Progenitor cell of endocrine pancreas (in vitro differentiated cells): ENCODE measurements at regions not wholly inside any gene's neighbourhood (a gene's known extent, or its start where the extent isn't known, plus 50 kb on each side); places are given as distances from the start of the nearest gene placed in this dataset.

Source experiments
- DNase-seq: peaks from one replicate; pipeline ENCODE4 v3.0.0; 2021; ENCODE audit warnings: low spot score; ENCODE audit not compliant: unreplicated experiment
- H3K27ac Mint-ChIP-seq: 2 replicates; pipeline ENCODE4 v1.8.0; 2021; ENCODE audit warnings: mild to moderate bottlenecking, moderate library complexity, mixed read lengths
- H3K27me3 Mint-ChIP-seq: 2 replicates; pipeline ENCODE4 v1.8.0; 2021; ENCODE audit warnings: mixed read lengths
- H3K36me3 Mint-ChIP-seq: 2 replicates; pipeline ENCODE4 v1.8.0; 2022; ENCODE audit warnings: mixed read lengths; ENCODE audit not compliant: insufficient read depth
- H3K4me1 Mint-ChIP-seq: 2 replicates; pipeline ENCODE4 v1.8.0; 2021; ENCODE audit warnings: low read depth, mixed read lengths
- H3K4me3 Mint-ChIP-seq: 2 replicates; pipeline ENCODE4 v1.8.0; 2021; ENCODE audit warnings: low read depth, mild to moderate bottlenecking, moderate library complexity, mixed read lengths
- H3K9me3 Mint-ChIP-seq: 2 replicates; pipeline ENCODE4 v1.8.0; 2021; ENCODE audit warnings: low read depth, mixed read lengths
- TF ChIP-seq, protein P1 (sequence below): fragments of 200-600 bp; sonication (generic); IDR thresholded peaks from one replicate; pipeline ENCODE4 v1.5.0; 2021; ENCODE audit warnings: antibody characterized with exemption, mild to moderate bottlenecking; ENCODE audit not compliant: unreplicated experiment

DNA sequence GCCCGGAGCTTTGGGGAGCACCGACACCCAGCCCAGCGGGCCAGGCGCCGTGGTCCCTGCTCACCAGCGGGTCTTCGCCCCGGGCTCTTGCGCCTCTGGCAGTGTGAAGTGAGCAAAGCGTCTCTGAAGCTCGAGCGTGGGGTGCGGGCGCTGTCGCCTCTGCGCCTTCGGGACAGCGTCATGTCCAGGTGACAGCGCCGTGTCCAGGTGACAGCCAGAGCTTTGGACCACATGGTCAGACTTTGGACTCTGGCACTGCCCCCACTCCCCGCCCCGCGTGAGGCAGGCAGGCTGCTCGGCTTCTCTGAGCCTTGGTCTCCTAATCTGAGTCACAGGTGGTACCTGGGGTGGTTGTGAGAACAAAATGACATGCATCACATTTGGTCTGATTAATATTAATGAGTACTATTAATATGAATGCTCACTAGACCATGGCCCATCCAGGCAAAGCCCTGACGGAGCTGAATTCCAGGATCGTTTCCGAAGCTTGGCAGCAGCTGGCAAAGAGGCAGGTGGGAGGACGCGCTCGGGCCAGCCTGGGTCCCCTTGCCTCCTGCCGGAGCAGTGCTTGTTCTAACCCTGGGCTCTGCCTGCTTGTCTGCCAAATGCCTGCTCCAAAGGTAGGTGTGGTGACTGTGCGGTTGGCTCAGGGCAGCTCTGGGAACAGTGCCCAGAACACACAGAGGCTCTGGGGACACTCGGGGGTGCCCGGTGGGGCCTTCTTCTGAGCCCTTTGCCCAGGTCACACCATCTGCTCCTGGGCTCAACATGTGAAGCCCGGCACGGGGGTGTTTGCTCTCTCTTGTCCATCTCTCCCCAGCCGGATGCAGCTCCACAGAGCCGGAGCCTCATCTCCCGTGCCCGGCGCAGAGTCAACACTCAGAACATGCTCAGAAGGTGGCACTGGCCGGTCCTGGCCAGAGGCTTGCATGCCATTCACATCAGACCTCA is 157.1 kb downstream of the OLFM1 start:
- Mint-ChIP-seq H3K4me3 (no peak overlapping the region), H3K36me3 (no peaks in the 10 kb centered on the region), H3K4me1 (peaks cover 3% of the 10 kb centered on the region), H3K27me3 (peaks cover 44% of the 10 kb centered on the region), H3K9me3 (no peaks in the 10 kb centered on the region), H3K27ac (no peak overlapping the region)
- no peak for DNase-seq
- TF ChIP-seq, protein P1, sequence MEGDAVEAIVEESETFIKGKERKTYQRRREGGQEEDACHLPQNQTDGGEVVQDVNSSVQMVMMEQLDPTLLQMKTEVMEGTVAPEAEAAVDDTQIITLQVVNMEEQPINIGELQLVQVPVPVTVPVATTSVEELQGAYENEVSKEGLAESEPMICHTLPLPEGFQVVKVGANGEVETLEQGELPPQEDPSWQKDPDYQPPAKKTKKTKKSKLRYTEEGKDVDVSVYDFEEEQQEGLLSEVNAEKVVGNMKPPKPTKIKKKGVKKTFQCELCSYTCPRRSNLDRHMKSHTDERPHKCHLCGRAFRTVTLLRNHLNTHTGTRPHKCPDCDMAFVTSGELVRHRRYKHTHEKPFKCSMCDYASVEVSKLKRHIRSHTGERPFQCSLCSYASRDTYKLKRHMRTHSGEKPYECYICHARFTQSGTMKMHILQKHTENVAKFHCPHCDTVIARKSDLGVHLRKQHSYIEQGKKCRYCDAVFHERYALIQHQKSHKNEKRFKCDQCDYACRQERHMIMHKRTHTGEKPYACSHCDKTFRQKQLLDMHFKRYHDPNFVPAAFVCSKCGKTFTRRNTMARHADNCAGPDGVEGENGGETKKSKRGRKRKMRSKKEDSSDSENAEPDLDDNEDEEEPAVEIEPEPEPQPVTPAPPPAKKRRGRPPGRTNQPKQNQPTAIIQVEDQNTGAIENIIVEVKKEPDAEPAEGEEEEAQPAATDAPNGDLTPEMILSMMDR: no peak

DNA sequence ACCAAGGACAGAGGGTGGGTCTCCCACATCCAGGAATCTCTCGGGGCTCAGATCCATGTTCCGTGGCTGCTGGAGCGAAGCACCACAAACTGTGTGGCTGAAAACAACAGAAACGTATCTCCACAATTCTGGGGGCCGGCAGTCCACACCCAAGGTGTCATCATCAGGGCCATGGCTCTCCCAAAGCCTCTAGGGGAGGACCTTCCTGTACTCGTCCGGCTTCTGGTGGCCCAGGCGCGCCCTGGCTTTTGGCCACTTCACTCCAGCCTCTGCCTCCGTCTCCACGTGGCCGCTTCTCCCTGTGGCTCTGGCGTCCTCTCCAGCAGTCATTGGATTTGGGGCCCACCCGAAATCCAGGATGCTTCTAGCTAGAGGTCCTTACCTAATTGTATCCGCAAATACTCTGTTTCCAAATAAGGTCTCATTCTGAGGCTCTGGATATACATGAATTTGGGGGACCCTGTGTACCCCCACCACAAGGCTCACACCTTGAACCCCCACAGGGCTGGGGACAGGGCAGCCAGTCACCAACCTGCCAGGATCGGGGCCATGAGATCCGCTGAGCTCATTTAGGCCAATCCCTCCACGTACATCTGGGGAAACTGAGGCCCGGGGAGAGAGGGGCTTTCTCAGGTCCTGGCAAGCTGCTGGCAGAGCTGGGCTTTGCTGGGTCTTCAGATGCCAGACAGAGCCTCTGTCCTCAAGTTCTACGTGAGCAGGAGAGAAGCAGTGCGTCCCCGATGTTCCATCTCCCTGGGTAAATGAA is 158.2 kb downstream of the OLFM1 start:
- no peak overlapping the region for H3K4me3 Mint-ChIP-seq
- H3K4me1 Mint-ChIP-seq: peaks cover 3% of the 10 kb centered on the region
- no peaks in the 10 kb centered on the region for H3K36me3 Mint-ChIP-seq
- H3K27me3 Mint-ChIP-seq: peaks cover 43% of the 10 kb centered on the region
- no peaks in the 10 kb centered on the region for H3K9me3 Mint-ChIP-seq
- TF ChIP-seq, protein P1: no peak
- no peak overlapping the region for H3K27ac Mint-ChIP-seq
- DNase-seq: no peak

DNA sequence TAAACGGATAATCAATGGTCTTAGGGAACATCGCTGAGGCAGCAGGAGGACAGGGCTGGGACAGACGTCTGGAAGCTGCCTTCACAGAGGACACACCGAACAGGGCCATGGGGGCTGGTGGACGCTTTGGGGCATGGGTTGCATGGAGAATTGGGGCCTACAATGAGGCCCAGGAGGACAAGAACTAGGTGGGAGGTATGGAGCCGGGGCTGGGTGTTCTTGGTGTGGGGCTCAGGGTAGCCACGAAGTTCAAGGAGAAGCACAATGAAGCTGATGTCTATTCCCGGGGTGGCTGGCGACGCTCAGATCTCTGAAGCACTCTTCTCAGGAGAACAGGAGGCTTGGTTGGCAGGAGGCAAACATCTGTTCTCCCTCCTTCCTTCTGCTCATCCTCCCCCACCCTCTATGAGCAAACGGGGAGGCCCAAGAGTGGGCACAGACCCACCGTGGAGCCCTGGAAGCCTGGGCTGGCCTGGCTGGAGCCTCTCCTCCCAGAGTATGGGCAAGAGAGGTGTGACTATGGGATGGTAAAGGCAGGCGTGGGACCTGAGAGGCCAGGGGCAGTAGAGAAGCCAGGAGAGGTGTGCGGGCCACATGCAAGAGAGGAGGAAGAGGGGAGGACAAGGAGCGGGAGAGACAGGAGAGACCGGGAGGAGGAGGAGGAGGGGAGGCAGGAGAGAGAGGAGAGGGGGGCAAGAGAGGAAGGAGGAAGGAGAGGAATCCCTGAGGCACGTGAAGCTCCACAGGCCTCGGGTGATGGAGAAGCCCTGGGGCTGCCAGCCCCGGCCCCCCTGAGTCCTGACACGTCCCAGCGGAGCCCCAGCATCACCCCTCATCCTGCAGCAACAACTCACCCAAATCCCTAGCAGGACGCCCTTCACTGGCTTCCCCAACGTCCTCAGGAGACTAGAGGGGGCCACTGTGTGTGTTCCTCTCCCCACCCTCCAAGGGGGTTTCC is 159.1 kb downstream of the OLFM1 start:
- Mint-ChIP-seq H3K36me3 (no peaks in the 10 kb centered on the region), H3K27ac (no peak overlapping the region), H3K27me3 (peaks cover 39% of the 10 kb centered on the region)

DNA sequence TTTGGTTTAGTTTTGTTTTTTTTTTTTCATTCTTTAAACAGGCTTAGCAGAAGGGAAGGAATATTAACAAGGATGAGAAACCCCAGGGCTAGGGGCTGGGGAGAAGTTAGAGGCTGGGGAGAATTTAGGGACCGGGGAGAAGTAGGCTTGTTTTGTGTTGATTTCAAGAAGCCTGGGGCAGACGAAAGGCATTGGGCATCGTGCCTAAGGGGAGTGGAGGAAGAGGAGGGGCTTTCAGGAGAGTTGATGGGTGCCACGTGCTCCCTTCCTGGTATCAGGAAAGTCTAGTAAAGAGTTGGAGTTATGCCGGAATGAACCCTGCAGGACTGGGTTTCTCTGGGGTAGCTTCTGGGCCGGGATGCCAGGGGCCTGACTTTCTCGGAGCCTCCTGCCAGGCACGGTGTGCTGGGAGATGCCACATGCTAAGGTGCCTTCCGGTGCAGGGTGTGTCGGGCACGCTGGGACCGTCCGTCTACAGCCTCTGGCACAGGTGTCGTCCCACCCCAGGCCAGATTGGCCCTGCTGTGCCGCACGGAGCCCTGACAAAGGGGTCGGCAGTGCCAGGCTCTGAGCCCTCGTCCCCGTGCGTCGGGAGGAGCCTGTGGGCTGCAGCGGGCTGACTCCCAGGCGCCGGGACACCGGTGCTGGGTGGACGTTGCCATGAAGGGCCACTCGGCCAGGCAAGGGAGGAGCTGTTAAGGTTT is 159.9 kb downstream of the OLFM1 start:
- no peak overlapping the region for H3K27ac Mint-ChIP-seq
- TF ChIP-seq, protein P1: no peak
- H3K9me3 Mint-ChIP-seq: no peaks in the 10 kb centered on the region
- no peak overlapping the region for H3K4me3 Mint-ChIP-seq
- peaks cover 43% of the 10 kb centered on the region for H3K27me3 Mint-ChIP-seq
- no peak for DNase-seq
- H3K4me1 Mint-ChIP-seq: peaks cover 3% of the 10 kb centered on the region
- no peaks in the 10 kb centered on the region for H3K36me3 Mint-ChIP-seq

More for the DNA sequence above, 159.1 kb downstream of the OLFM1 start:
- DNase-seq: no peak
- H3K4me3 Mint-ChIP-seq: no peak overlapping the region
- peaks cover 3% of the 10 kb centered on the region for H3K4me1 Mint-ChIP-seq
- TF ChIP-seq, protein P1: no peak
- no peaks in the 10 kb centered on the region for H3K9me3 Mint-ChIP-seq
